Prostate gland (tissue), 2 donors: ENCODE measurements at regions not wholly inside any gene's neighbourhood (a gene's known extent, or its start where the extent isn't known, plus 50 kb on each side); places are given as distances from the start of the nearest gene placed in this dataset.

Source experiments
- POLR2A ChIP-seq: fragments of 450-650 bp; IDR thresholded peaks from one replicate; pipeline ENCODE4 v1.6.1; 2016; ENCODE audit warnings: antibody characterized with exemption, mild to moderate bottlenecking
- POLR2AphosphoS5 ChIP-seq: sonication (generic); formaldehyde crosslinking; IDR thresholded peaks from one replicate; pipeline ENCODE4 v1.6.1; 2017; ENCODE audit warnings: antibody characterized with exemption
- TF ChIP-seq, protein P1 (sequence below), 4 experiments: fragments of 200-600 bp in 2 of 4; fragments of 450-650 bp in 2 of 4; sonication (generic) in 2 of 4; IDR thresholded peaks; 1 replicate in 3 of 4; 2 replicates in 1 of 4; pipeline ENCODE4 v1.5.1; 2016 to 2019; ENCODE audit warnings: antibody characterized with exemption in 4 of 4, mild to moderate bottlenecking in 2 of 4, moderate library complexity in 2 of 4

DNA sequence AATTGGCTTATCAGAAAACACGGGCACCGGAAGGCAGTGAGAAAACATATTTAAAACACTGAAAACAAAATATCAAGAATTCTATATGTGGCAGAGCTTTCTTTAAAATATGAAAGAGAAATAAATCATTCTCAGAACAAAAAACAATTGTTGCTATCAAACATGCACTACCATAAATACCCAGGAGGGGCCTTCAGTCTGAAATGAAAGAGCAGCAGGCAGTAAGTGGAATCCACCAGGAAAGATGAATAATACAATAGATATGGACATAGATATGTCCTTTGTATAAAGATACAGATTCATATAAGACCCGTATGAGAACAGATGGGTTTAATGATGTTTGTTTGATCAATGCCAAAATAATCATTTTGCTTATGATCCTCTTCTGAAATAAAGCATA lies 142.0 kb downstream of the TMEM18 start:
- TF ChIP-seq, protein P1, sequence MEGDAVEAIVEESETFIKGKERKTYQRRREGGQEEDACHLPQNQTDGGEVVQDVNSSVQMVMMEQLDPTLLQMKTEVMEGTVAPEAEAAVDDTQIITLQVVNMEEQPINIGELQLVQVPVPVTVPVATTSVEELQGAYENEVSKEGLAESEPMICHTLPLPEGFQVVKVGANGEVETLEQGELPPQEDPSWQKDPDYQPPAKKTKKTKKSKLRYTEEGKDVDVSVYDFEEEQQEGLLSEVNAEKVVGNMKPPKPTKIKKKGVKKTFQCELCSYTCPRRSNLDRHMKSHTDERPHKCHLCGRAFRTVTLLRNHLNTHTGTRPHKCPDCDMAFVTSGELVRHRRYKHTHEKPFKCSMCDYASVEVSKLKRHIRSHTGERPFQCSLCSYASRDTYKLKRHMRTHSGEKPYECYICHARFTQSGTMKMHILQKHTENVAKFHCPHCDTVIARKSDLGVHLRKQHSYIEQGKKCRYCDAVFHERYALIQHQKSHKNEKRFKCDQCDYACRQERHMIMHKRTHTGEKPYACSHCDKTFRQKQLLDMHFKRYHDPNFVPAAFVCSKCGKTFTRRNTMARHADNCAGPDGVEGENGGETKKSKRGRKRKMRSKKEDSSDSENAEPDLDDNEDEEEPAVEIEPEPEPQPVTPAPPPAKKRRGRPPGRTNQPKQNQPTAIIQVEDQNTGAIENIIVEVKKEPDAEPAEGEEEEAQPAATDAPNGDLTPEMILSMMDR (IDR thresholded peaks at IDR 0.05): peak in 1 of 4 experiments; percentile 17
- TF ChIP-seq POLR2A: no peak
- no peak for TF ChIP-seq POLR2AphosphoS5
